ENCODE measurements at regions not wholly inside any gene's neighbourhood (a gene's known extent, or its start where the extent isn't known, plus 50 kb on each side); places are given as distances from the start of the nearest gene placed in this dataset.

- no peak for DNase-seq
Observed at GRCh38 chr2:217515615-217516309, 487.0 kb downstream of the TNS1 start.

- no peak for DNase-seq
Observed at GRCh38 chr2:217513258-217513657, 489.5 kb downstream of the TNS1 start.

GRCh38 chr2:217512728-217513127 is 490.1 kb downstream of the TNS1 start:
- no peak for DNase-seq

- no peak for DNase-seq
Observed at GRCh38 chr2:217512259-217512658, 490.5 kb downstream of the TNS1 start.

GRCh38 chr2:217511850-217512249 is 490.9 kb downstream of the TNS1 start:
- DNase-seq: no peak

GRCh38 chr2:217510771-217511291 is 492.0 kb downstream of the TNS1 start:
- peak; percentile 78 for DNase-seq

GRCh38 chr2:217505303-217505702 is 497.5 kb downstream of the TNS1 start:
- no peak for DNase-seq

GRCh38 chr2:217501887-217502286 is 500.9 kb downstream of the TNS1 start:
- no peak for DNase-seq

GRCh38 chr2:217497843-217498377 is 504.9 kb downstream of the TNS1 start:
- no peak for DNase-seq

- no peak for DNase-seq
Observed at GRCh38 chr2:217494557-217494956, 508.2 kb downstream of the TNS1 start.

GRCh38 chr2:217491271-217491670 is 511.5 kb downstream of the TNS1 start:
- DNase-seq: no peak

- peak; percentile 85 for DNase-seq
Observed at GRCh38 chr2:217489145-217489960, 513.4 kb downstream of the TNS1 start.

- DNase-seq: no peak
Observed at GRCh38 chr2:217484046-217484445, 518.7 kb downstream of the TNS1 start.

- DNase-seq: no peak
Observed at GRCh38 chr2:217482056-217482710, 520.6 kb downstream of the TNS1 start.

GRCh38 chr2:217481577-217481976 is 521.2 kb downstream of the TNS1 start:
- no peak for DNase-seq

GRCh38 chr2:217479566-217479965 is 523.2 kb downstream of the TNS1 start:
- no peak for DNase-seq

GRCh38 chr2:217478831-217479455 is 523.9 kb downstream of the TNS1 start:
- no peak for DNase-seq

- DNase-seq: no peak
Observed at GRCh38 chr2:217477583-217477982, 525.2 kb downstream of the TNS1 start.

- DNase-seq: no peak
Observed at GRCh38 chr2:217475791-217476190, 527.0 kb downstream of the TNS1 start.

- DNase-seq: no peak
Observed at GRCh38 chr2:217475101-217475500, 527.7 kb downstream of the TNS1 start.

GRCh38 chr2:217471319-217471718 is 531.5 kb downstream of the TNS1 start:
- no peak for DNase-seq

GRCh38 chr2:217469203-217469810 is 533.5 kb downstream of the TNS1 start:
- no peak for DNase-seq

All from DMS 273 treated with DMSO at 0.1 percent for 48 hours (cell line).